Psoas muscle (tissue), 7 donors: ENCODE measurements at regions not wholly inside any gene's neighbourhood (a gene's known extent, or its start where the extent isn't known, plus 50 kb on each side); places are given as distances from the start of the nearest gene placed in this dataset.

ENCODE experiments used
- ATAC-seq, 4 donors: fragments of 200-7000 bp; cut with Tn5 transposase; one replicate each; pipeline ENCODE4 v1.9.1; 2020; ENCODE audit warnings: moderate library complexity in 3 of 4, mild to moderate bottlenecking in 2 of 4
- DNase-seq, 2 donors: peaks; one replicate each; pipeline ENCODE4 v3.0.0-alpha.2; 2020
- H3K27ac ChIP-seq: fragments of 200-600 bp; one replicate; pipeline ENCODE4 v1.8.0; 2022
- H3K27me3 ChIP-seq, 3 donors: fragments of 200-600 bp in 1 of 3; one replicate each; pipeline versions ENCODE4 v1.6.1 to v1.8.0; 2013 to 2022; ENCODE audit warnings: low read length in 2 of 3, mild to moderate bottlenecking in 2 of 3, moderate library complexity in 1 of 3; ENCODE audit not compliant: insufficient read depth in 3 of 3
- H3K36me3 ChIP-seq, 2 donors: fragments of 200-600 bp in 1 of 2; one replicate each; pipeline versions ENCODE4 v1.6.1 to v1.8.0; 2013 to 2022; ENCODE audit warnings: low read depth in 1 of 2, mild to moderate bottlenecking in 1 of 2, moderate library complexity in 1 of 2; ENCODE audit not compliant: insufficient read depth in 1 of 2
- H3K4me1 ChIP-seq: fragments of 200-600 bp; one replicate; pipeline ENCODE4 v1.8.0; 2022
- H3K4me3 ChIP-seq: fragments of 200-600 bp; one replicate; pipeline ENCODE4 v1.8.0; 2022; ENCODE audit warnings: mild to moderate bottlenecking
- H3K9me3 ChIP-seq: fragments of 200-600 bp; one replicate; pipeline ENCODE4 v1.8.0; 2022
- CTCF ChIP-seq: fragments of 200-600 bp; IDR thresholded peaks from one replicate; pipeline ENCODE4 v1.8.0; 2022; ENCODE audit warnings: antibody characterized with exemption
- WGBS, 3 donors: extraction: QIAGEN DNeasy Blood & Tissue Kit; methylation state at CpG; one replicate each; pipeline versions ENCODE4 v1.1.6 to v1.1.7; 2013; 5-methylcytosine and 5-hydroxymethylcytosine counted together
- intact Hi-C, 2 donors: fragments of 100-400 bp; cut with DNase I; formaldehyde crosslinking; loops; one replicate each; pipeline versions ENCODE4 v1.11.0 to v1.14.2; 2022
- donor health status: healthy with polysubstance abuse.
- donor health status: DM: no; HTN: no; CAD: no; lungs with moderate emphysema.
- donor health status: Bipolar disorder and iron deficiency.
- donor health status: healthy.
- donor health status: DM: yes; HTN: yes; CAD: no.
- donor health status: DM: no; HTN: no; CAD: no.
- donor health status: DM: yes; HTN: yes; CAD: no.

GRCh38 chr21:17334484-17334883 lies 178.4 kb upstream of the CXADR start:
- TF ChIP-seq CTCF = no peak
- Histone ChIP-seq H3K4me3 (no peak overlapping the region), H3K27ac (no peak overlapping the region), H3K27me3 (no peaks in the 10 kb centered on the region), H3K4me1 (no peaks in the 10 kb centered on the region), H3K9me3 (no peaks in the 10 kb centered on the region), H3K36me3 (no peaks in the 10 kb centered on the region)
- DNase-seq (no peak), ATAC-seq (no peak)
- intact Hi-C loops = no loop called here
- 33 to 43% (median 40%) methylated on average over 3 of the region's 3 CpGs for WGBS, 3 donors

GRCh38 chr21:17340081-17340480 lies 172.8 kb upstream of the CXADR start:
- Histone ChIP-seq H3K36me3 (no peaks in the 10 kb centered on the region), H3K27me3 (no peaks in the 10 kb centered on the region), H3K27ac (no peak overlapping the region), H3K4me3 (no peak overlapping the region), H3K9me3 (no peaks in the 10 kb centered on the region), H3K4me1 (no peaks in the 10 kb centered on the region)
- intact Hi-C loops = no loop called here
- DNase-seq = no peak
- TF ChIP-seq CTCF = no peak
- 63 to 66% (median 64%) methylated on average over 3 of the region's 3 CpGs for WGBS, 3 donors
- ATAC-seq = no peak

DNA sequence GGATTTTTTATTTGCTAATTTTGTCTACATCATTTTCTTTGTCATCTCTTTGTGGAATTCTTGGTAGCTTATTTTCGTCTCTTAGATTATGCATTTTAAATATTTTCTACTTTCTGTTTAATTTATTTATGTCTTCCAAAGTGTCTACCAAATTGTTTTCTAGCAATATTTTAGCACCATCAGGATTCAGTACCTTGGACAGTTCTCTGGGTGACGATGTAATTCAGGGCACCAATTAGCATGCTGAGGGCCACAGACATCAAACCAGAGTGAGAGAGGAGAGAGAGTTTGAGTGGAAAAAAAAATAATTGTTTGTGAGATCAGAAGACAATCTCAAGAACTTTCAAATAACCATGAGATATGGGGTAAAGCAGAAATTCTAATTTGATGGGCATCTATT lies 169.8 kb upstream of the CXADR start:
- TF ChIP-seq CTCF = no peak
- no peaks in the 10 kb centered on the region for H3K36me3 ChIP-seq
- H3K27me3 ChIP-seq = no peaks in the 10 kb centered on the region
- H3K27ac ChIP-seq = no peak overlapping the region
- no peak overlapping the region for H3K4me3 ChIP-seq
- ATAC-seq = no peak
- intact Hi-C loops = no loop called here
- WGBS, 3 donors = 23 to 32% (median 25%) methylated on average over 2 of the region's 2 CpGs
- no peaks in the 10 kb centered on the region for H3K9me3 ChIP-seq
- no peak for DNase-seq
- no peaks in the 10 kb centered on the region for H3K4me1 ChIP-seq

DNA sequence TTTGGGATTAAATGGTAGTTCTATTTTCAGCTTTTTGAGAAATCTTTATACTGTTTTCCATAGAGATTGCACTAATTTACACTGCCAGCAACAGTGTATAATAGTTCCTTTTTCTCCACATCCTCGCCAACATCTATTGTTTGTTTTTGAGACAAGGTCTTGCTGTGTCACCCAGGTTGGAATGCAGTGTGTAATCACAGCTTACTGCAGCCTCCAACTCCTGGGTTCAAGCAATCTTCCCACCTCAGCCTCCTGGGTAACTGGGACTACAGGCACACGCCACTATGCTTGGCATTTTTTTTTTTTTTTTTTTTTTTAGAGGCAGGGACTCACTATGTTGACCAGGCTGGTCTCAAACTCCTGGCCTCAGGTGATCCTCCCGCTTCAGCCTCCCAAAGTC lies 164.5 kb upstream of the CXADR start:
- no peak for DNase-seq
- Histone ChIP-seq H3K36me3 (no peaks in the 10 kb centered on the region), H3K27me3 (no peaks in the 10 kb centered on the region), H3K4me1 (no peaks in the 10 kb centered on the region), H3K9me3 (no peaks in the 10 kb centered on the region), H3K27ac (no peak overlapping the region), H3K4me3 (no peak overlapping the region)
- intact Hi-C loops = no loop called here
- WGBS, 3 donors = 63 to 75% (median 63%) methylated on average over 3 of the region's 3 CpGs
- no peak for ATAC-seq
- no peak for TF ChIP-seq CTCF

GRCh38 chr21:17348849-17349248 lies 164.0 kb upstream of the CXADR start:
- H3K4me3 ChIP-seq = no peak overlapping the region
- no peaks in the 10 kb centered on the region for H3K36me3 ChIP-seq
- DNase-seq = no peak
- no peak for TF ChIP-seq CTCF
- no peaks in the 10 kb centered on the region for H3K27me3 ChIP-seq
- no peaks in the 10 kb centered on the region for H3K9me3 ChIP-seq
- no peak for ATAC-seq
- WGBS, 3 donors = 23 to 77% (median 59%) methylated on average over 1 of the region's 1 CpG
- H3K4me1 ChIP-seq = no peaks in the 10 kb centered on the region
- intact Hi-C loops = no loop called here
- H3K27ac ChIP-seq = no peak overlapping the region
